ENCODE measurements at regions not wholly inside any gene's neighbourhood (a gene's known extent, or its start where the extent isn't known, plus 50 kb on each side); places are given as distances from the start of the nearest gene placed in this dataset.

- DNase-seq (ENCODE audit: low read depth): no peak
Measured at GRCh38 chr4:95987851-95988250, 148.0 kb downstream of the PDHA2 start.

- DNase-seq (ENCODE audit: low read depth): no peak
Measured at GRCh38 chr4:95998311-95998710, 158.4 kb downstream of the PDHA2 start.

- no peak for DNase-seq (ENCODE audit: low read depth)
Measured at GRCh38 chr4:96003951-96004740, 164.3 kb downstream of the PDHA2 start.

- no peak for DNase-seq (ENCODE audit: low read depth)
Measured at GRCh38 chr4:96009427-96010119, 169.7 kb downstream of the PDHA2 start.

- no peak for DNase-seq (ENCODE audit: low read depth)
Measured at GRCh38 chr4:96012687-96013086, 172.8 kb downstream of the PDHA2 start.

- no peak for DNase-seq (ENCODE audit: low read depth)
Measured at GRCh38 chr4:96016634-96017299, 176.9 kb downstream of the PDHA2 start.

GRCh38 chr4:96025011-96025410, 185.1 kb downstream of the PDHA2 start:
- no peak for DNase-seq (ENCODE audit: low read depth)

- no peak for DNase-seq (ENCODE audit: low read depth)
Measured at GRCh38 chr4:96035727-96036126, 195.8 kb downstream of the PDHA2 start.

GRCh38 chr4:96036781-96037180, 196.9 kb downstream of the PDHA2 start:
- DNase-seq (ENCODE audit: low read depth): no peak

GRCh38 chr4:96037705-96038104, 197.8 kb downstream of the PDHA2 start:
- DNase-seq (ENCODE audit: low read depth): no peak

- DNase-seq (ENCODE audit: low read depth): no peak
Measured at GRCh38 chr4:96039217-96039616, 199.3 kb downstream of the PDHA2 start.

GRCh38 chr4:96039803-96040436, 200.0 kb downstream of the PDHA2 start:
- no peak for DNase-seq (ENCODE audit: low read depth)

- DNase-seq (ENCODE audit: low read depth): no peak
Measured at GRCh38 chr4:96044971-96045370, 205.1 kb downstream of the PDHA2 start.

GRCh38 chr4:96052827-96053226, 212.9 kb downstream of the PDHA2 start:
- DNase-seq (ENCODE audit: low read depth): no peak

GRCh38 chr4:96056346-96056934, 216.5 kb downstream of the PDHA2 start:
- DNase-seq (ENCODE audit: low read depth): no peak

- DNase-seq (ENCODE audit: low read depth): no peak
Measured at GRCh38 chr4:96063639-96064038, 223.7 kb downstream of the PDHA2 start.

- DNase-seq (ENCODE audit: low read depth): no peak
Measured at GRCh38 chr4:96073461-96073860, 233.6 kb downstream of the PDHA2 start.

- no peak for DNase-seq (ENCODE audit: low read depth)
Measured at GRCh38 chr4:96092151-96092705, 252.3 kb downstream of the PDHA2 start.

GRCh38 chr4:96093057-96093456, 253.2 kb downstream of the PDHA2 start:
- DNase-seq (ENCODE audit: low read depth): no peak

GRCh38 chr4:96093563-96093962, 253.7 kb downstream of the PDHA2 start:
- DNase-seq (ENCODE audit: low read depth): no peak

GRCh38 chr4:96094183-96094582, 254.3 kb downstream of the PDHA2 start:
- no peak for DNase-seq (ENCODE audit: low read depth)

All from GM04503 (cell line).